Fibroblast of mammary gland (primary cell): ENCODE measurements at regions not wholly inside any gene's neighbourhood (a gene's known extent, or its start where the extent isn't known, plus 50 kb on each side); places are given as distances from the start of the nearest gene placed in this dataset.

Source experiments
- DNase-seq: peaks from one replicate; pipeline ENCODE4 v3.0.0-alpha.2; 2010; ENCODE audit warnings: low read depth
- H3K4me3 ChIP-seq: 2 replicates; pipeline ENCODE4 v1.5.1; 2011; ENCODE audit warnings: low read depth, mild to moderate bottlenecking, low read length, moderate library complexity; ENCODE audit not compliant: control insufficient read depth
- CTCF ChIP-seq: conservative IDR thresholded peaks from 2 replicates; pipeline ENCODE4 v1.5.1; 2011; ENCODE audit warnings: low read depth, low read length, inconsistent platforms; ENCODE audit not compliant: control insufficient read depth, insufficient read depth

GRCh38 chr17:79160980-79161636 lies 86.5 kb downstream of the ENGASE start:
- H3K4me3 ChIP-seq = no peak overlapping the region
- no peak for DNase-seq

GRCh38 chr17:79159926-79160325 lies 85.3 kb downstream of the ENGASE start:
- TF ChIP-seq CTCF = no peak
- no peak for DNase-seq
- no peak overlapping the region for H3K4me3 ChIP-seq

More at GRCh38 chr17:79160980-79161636, 86.5 kb downstream of the ENGASE start:
- TF ChIP-seq CTCF = no peak

GRCh38 chr17:79159471-79159870 lies 84.8 kb downstream of the ENGASE start:
- TF ChIP-seq CTCF = no peak
- H3K4me3 ChIP-seq = no peak overlapping the region

GRCh38 chr17:79156463-79157095 lies 82.0 kb downstream of the ENGASE start:
- DNase-seq = no peak
- TF ChIP-seq CTCF = no peak
- no peak overlapping the region for H3K4me3 ChIP-seq

More at GRCh38 chr17:79159471-79159870, 84.8 kb downstream of the ENGASE start:
- no peak for DNase-seq

- no peak for DNase-seq
- no peak for TF ChIP-seq CTCF
- H3K4me3 ChIP-seq = no peak overlapping the region
Measured at GRCh38 chr17:79155701-79156100, 81.1 kb downstream of the ENGASE start.

GRCh38 chr17:79154951-79155585 lies 80.4 kb downstream of the ENGASE start:
- no peak for DNase-seq
- H3K4me3 ChIP-seq = no peak overlapping the region
- no peak for TF ChIP-seq CTCF
